Kidney tubule cell (primary cell): ENCODE measurements at regions not wholly inside any gene's neighbourhood (a gene's known extent, or its start where the extent isn't known, plus 50 kb on each side); places are given as distances from the start of the nearest gene placed in this dataset.

Experiments used
- DNase-seq: peaks from one replicate; pipeline ENCODE4 v3.0.0-alpha.2; 2018; ENCODE audit warnings: low spot score

DNA sequence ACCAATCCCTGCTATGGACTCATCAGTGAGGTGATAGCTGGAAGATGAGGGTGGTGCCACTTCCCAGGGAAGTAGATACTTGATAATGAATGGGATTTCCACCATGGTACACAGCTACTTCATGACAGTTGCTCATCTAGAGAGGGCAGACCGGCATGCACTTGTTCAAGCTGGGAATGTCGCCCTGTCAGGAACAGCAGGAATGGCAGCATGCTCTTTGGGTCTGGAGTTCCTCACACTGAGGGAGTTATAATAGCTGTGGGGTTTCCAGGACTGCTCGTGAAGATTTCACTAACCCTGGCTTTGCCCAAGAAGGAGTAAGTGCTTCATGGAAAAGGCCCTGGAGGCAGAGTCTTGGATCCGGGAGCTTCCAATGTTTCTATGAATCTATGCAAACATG lies 129.2 kb downstream of the PSMG1 start:
- DNase-seq, result no peak

DNA sequence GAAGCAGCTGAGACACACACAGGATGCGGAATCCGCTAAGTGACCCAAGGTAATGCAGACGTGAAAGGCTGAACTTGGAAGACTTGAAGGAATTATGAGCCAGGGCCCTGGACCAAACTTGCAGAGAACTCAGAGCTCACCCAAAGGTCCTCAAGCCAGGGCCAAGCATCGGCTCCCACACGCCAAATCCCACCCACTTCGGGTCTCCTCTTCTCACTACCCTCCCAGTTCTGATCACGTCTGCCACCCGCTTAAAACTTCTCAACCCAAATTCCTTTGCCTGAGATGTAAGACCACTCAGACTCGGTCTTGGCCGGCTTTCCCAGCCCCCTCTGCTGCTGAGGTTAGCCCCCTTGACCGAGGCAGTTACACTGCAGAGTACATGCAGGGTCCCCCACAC lies 130.1 kb downstream of the PSMG1 start:
- no peak for DNase-seq

DNA sequence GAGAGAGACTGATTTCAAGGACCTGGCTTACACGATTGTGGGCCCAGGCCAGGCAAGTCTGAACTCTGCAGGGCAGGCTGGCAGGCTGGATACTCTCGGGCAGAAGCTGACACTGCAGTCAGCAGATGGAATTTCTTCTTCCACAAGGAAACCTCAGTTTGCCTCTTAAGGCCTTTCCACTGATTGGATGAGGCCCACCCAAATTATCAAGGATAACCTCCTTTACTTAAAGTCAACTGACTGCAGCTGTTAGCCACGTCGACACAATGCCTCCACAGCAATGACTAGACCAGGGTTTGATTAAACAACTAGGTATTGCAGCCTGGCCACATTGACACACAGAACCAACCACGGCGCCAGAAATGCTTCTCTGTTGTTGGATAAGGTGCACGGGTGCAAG lies 130.5 kb downstream of the PSMG1 start:
- DNase-seq, result no peak

DNA sequence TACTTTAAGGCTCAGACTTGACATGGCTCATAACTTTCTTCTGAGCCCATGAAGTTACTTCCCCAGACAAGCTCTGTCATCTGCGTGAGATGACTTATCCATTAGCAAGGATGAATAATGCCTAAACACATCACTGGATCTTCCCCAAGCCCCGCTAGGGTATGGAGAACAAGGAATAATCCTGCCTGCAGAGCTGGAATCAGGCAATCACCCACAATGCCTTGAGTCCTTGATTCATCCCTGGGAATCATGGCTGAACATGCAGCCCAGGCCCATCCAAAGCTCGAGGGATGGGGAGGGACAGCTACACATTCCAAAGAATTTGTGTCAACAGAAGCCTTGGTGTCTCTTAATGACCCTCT lies 131.7 kb downstream of the PSMG1 start:
- peak; percentile 97 for DNase-seq

DNA sequence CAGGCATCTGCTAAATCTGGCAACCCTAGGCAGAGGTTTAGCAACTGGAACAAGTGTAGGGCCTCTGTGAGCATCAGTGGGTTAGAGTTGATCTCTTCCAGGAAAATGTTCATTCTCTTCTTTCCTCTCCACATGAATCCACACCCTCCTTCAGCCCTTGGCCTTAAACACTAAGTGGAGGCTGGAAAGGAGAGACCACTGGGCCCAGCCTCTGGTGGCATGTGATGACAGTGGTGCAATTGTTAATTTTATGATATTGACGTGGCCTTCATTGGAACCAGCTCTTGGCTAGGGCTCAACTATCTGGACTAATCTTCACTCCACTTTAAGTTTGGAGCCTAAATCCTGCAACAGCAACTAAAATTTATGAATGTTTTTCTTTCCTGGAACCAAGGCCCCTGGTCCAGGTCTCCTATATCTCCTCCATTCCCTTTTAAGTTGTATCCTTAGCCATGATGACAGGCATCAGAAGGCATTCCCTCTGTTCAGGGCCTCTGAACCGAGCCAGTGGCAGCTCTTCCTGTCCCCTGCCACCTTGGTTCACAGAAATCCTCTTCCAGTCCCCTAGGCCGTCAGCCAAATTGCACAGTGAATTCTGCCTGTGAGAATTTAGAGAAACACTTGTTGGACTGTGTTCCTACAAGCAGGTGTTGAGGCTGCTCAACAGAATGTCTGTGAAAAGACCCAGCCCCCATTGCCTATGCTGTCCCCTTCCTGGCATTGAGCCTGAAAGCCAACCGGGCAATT lies 132.2 kb downstream of the PSMG1 start:
- no peak for DNase-seq

DNA sequence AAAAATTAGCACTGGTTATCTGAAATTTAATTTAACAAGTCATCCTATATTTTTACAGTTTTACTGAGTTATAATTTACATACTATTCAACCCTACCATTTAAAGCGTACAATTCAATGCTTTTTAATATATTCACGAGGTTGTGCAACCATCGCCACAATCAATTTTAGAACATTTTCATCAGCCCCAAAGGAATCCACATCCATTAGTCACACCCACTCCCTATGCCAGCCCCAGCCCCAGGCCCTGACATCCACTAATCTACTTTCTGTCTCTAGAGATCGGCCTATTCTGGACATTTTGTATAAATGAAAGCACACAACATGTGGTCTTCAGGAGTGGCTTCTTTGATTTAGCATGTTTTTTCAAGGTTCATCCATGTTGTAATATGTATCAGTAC lies 134.7 kb downstream of the PSMG1 start:
- no peak for DNase-seq

DNA sequence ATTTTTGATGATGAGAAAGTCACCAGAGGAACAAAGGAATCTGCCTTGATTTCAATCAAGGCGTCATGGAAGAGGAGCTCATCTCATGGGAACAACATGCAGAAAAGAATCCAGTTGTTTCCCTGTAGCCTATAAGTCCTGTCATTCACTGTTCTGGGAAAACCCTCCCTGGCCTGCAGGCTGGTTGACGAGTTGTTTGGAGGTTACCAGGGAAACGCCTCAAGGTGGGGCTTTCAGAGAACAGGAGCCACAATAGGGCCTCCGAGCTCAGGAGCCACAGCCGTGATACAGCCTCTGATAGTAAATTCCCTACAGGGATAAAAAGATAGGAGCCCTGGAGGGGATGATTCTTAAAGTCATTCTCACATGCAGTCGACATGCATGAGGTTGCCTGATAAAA lies 135.2 kb downstream of the PSMG1 start:
- DNase-seq, result peak; percentile 71

DNA sequence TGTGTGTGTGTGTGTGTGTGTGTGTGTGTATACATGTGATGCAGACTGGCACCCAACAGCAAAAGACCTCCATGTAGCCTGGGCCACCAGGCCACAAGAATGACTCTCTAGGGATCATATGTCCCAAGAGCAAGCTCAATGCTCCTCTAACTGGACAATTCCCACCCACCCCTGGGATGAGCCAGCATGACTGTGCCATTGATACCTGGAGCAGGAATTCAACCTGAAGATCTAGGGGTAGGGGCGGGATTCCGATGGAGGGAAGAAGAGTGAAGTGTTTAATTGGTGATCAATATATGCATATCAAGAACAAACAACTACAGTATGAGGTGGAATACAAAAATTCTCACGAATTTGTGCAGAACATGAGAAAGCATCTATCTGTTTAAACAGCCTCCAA lies 136.2 kb downstream of the PSMG1 start:
- DNase-seq, result no peak

DNA sequence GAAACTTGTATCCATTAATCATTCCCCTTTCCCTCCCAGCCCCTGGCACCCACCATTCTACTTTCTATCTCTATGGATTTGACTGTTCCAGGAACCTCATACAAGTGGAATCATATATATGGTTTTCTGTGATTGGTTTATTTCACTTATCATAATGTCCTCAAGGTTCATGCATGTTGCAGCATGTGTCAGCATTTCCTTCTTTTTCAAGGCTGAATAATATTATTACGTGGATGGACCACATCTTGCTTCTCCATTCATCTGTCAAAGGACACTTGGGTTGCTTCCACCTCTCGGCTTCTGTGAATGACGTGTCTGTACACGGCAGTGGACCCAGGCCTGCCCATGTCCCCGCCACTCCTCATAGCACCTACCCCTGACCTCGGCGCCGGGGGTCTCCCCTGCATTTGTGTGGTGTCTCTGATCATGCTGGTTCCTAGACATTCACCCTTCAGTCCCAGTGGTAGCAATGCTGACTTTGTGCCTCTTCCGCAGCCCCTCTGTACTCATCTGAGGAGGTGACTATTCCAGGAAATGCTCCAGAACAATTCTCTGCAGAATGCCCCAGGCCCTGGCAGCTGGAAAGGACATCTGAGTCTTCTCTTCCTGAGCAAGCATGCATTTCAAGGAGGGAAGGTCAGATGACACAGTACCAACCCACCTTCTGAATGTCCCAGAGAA lies 136.9 kb downstream of the PSMG1 start:
- DNase-seq, result no peak

DNA sequence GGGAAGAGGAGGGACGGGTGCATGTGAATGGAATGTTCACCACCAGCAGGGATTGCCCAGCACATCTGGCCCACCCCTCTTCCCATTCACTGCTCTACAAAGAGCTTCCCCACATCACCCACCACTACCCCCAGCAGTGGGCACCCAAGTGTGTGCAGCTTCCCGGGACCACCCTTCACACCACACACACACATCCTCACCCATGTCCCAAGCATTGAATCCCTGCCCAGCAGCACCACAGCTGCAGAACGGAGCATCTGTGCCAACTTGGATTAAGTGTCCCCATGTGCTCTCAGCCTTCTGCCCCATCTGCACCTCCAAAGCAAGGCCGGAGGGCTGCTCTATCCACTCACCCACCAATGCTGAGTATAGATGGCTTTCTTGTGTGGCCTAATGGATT lies 141.4 kb downstream of the PSMG1 start:
- DNase-seq, result no peak

DNA sequence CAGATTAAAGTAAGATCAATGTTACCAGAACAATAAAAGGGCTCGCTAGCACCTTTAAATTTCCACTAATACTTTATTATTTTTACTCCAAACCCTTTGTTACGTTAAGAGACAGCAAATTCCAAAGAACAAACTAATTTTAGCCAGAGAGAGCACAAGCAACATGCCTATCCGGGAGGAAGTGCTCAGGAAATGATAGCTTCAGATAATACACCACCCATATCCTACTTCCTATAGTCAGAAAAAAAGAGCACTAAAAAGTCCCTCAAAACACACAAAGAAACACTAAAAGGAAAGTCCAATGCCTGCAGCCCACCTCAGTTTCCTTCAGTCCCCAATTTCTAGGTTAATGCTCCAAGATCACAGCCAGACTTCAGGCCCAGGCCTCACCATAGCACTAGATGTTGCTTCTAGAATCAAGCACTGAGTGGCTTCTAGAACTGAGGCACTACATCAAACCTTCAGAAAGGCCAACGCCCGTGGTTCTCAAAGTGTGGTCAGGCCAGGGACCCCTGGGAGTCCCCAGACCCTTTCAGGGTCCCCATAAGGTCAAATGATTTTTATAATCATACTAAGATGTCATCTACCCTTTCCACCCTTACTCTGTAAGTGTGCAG lies 142.6 kb downstream of the PSMG1 start:
- DNase-seq, result no peak

DNA sequence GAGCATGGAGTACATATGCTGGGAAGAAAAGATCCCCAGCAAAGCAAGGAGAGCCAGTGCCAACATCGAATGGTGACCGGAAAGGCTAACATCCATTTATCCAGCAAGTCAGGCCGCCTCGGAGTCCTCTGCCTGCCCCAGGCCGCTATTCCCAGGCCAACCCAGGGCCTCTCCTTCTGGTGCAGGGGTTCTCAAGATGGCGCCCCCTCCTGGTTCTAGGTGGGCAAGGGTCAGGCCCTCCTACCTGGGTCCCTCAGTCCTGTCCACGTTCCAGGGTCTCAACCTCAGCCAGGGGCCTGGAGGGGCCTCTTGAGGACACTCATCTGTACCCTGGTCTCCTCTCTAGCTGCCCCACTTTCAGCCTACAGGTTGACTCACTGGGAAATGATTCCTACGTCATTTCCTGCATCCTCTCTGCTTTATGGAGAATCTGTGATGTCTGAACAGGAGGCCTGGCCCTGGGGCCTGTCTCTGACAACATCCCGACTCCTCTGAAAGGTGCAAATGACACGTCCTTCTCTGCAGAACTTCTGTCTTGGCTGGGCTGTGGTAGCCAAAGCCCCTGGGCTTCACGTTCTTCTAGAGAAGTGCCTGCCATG lies 145.3 kb downstream of the PSMG1 start:
- DNase-seq, result peak; percentile 28

DNA sequence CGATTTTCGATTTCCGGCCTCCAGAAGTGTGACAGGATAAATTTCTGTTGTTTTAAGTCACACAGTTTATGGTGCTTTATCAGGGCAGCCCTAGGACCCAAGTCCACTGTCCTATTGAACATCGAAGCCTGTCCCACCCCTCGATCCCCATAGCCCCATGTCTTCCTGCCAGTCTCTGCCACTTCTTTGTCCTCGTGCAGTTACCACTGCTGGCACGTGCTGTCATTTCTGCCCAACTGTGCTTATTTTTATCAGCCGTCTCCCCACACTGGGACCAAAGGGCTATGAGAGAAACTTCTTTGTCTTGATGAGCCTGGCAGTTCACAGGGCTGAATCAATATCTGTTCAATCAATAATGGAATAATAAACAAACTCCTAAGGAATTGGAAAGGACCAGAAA lies 146.7 kb downstream of the PSMG1 start:
- DNase-seq, result no peak

DNA sequence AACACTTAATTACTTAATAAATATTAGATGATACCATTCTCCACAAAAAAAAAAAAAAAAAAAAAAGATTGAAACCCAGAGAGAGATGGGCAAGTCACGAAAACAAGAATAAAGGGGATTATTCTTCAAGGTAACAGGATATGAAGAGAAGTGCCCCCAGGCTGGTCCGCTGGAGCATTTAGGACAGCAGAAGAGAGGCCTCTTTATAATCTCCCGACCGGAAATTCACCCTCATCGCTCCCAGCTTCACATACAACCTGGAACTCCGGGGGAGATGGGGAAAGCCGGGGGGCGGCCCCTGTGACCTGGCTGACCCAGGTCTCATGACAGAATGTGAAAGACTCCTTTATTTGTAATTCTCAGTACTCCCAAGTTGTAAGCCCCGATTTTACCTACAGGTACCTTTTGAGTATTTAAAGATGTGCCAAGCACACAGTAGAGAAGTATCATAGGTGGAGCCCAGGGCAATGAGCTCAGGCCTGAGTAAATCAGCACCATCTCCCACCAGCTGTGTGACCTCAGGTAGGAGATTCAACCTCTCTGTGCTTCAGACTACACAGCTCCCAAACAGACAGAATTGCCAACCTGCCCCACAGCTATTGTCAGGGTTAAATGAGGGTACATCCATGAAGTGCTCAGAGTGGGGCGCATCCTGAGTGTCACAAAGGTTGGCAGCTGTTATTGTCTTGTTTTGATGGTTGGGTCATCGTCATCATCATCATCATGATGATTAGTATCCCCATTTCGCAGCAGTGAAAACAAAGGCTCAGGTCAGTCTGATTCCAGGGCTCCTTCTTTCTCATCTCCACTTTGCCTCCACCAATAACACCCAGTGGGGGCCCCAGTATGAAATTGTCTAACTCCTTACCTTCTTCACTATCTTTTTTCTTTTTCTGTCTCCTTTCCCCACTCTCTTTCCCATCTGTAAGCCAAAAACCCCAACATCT lies 148.4 kb downstream of the PSMG1 start:
- DNase-seq, result no peak

DNA sequence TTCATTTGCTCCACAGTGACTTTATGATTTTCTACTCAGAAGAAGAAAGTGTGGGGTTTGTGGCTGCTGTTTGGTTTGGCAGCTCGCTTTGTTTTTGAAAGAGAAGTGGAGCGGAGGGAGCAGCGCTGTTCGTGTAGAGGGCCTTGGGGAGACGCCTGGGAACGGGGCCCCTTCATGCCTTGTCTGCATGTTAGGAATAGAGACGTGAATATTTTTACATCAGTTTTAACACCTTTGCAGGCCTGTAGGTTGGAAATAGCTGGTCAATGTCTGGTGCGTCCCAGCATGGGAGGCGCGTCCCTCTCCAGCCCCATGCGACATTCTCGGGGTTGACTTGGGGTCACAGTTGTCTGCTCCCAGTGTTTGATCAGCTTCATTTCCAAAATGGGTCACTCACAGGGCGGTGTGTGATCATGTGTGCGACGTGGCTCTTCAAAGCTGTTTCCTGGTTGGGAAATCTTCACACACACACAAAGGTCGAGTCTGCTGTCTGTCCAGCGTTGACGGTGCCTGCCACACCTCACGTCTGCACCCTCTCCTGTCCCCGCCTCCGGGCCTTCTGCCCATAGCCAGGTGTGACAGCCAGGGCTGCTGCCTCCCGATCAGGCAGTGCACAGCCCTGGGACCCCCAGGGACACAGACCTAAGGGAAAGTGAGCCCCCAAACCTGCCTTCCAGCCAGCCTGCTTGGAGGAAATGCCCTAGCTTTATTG lies 149.2 kb downstream of the PSMG1 start:
- peak; percentile 78 for DNase-seq

DNA sequence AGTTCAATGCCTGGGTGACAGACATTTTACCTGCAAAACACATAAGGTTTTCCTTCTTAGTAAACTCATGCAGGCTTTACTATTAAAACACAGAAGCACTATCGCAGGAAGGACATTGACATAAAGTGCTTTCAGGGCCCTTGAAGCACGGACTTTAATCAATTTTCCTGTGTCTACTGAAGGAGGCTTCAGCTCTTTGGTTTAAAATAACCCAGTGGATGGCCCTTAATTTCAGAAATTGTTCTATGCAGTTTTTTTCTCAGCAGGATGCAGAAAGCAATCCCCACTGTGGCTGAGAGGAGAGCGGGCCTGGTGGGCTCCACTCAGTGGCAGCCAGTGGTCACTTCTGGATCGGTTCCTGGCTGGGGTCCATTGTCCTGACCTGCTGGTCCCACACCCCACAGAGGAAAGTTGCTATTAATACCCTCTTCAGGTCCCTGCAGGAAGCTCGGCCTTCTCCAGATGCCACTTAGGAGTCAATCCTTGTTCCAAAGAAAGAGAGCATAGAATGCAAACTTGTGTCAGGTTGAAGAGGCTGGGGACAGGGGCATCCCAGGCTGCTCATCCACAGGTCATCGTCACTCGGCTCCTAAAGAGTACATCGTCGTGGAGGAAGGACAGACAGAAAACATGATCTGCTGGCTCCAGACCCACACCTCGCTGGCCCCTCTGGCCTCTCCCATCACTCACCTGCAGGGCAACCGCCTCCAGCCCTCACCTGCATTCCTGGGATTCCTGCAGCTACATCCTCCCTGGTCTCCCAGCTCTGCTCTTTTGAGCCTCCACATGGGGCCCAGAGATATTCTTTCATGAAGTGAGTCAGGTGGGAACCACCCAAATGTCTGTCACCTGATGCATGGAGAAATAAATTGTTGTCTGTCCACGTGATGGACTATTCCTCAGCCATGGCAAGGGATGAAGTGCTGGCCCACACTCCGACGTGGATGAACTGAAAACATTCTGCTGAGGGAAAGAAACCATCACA lies 153.1 kb downstream of the PSMG1 start:
- peak; percentile 84 for DNase-seq

DNA sequence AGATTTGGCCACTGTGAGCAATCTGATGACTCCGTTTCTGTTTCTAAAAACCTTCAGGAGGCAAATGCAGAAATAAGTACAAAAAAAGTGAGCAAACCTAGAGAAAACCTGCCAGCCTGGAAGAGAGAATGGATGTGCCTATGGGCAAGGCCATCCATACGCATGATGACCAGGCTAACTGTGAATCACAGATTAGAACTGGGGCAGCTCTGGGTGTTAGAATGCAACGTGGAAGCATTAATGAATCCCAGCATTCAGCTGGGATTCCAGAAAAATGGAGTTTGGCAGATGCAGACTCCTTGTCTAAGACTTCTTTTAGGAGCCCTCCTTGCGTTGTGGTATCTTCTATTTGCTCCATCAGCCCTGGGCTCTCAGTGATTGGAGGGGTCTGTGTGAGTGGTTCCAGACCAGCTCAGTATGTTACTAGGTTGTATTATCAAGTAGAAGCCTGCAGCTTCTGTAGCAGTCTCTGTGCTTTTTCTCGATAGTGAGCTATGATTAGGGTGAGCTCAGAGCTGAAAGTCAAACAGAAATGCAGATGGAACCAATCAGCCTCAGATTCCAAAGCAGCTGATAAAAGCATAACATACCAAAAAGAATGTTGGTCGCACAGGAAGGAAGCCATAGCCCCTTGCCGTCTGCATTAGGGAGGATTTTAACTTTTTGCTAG lies 154.0 kb downstream of the PSMG1 start:
- no peak for DNase-seq

DNA sequence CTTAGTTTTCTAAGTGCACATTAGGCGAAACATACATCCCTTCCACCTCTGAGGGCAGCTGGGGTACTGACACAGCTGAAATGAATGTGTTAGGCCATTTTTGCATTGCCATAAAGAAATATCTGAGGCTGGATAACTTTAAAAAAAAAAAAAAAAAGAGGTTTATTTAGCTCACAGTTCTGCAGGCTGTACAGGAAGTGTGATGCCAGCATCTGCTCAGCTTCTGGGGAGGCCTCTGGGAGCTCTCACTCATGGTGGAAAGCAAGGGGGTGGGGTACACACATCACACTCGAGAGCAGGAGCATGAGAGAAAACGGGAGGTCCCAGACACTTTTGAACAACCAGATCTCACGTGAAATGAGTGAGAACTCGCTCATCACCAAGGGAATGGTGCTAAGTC lies 158.1 kb downstream of the PSMG1 start:
- DNase-seq, result no peak

DNA sequence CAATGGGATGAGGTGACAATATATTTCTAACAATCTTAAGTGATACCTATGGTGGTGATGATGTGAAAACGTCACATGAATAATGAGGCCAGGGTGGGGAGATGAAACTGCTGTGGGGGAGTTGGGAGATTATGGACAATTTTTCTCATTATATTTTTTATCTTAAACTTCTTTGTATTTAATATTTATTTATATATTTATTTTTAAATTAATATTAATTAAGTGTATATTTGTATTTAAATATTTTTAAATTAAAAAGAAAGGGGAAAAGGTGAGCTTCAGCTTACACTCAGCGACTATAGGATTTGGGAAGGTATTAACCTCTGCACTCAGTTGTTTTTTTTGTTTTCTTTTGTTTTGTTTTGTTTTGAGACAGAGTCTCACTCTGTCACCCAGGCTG lies 158.7 kb downstream of the PSMG1 start:
- no peak for DNase-seq
